ENCODE measurements at regions not wholly inside any gene's neighbourhood (a gene's known extent, or its start where the extent isn't known, plus 50 kb on each side); places are given as distances from the start of the nearest gene placed in this dataset.

DNA sequence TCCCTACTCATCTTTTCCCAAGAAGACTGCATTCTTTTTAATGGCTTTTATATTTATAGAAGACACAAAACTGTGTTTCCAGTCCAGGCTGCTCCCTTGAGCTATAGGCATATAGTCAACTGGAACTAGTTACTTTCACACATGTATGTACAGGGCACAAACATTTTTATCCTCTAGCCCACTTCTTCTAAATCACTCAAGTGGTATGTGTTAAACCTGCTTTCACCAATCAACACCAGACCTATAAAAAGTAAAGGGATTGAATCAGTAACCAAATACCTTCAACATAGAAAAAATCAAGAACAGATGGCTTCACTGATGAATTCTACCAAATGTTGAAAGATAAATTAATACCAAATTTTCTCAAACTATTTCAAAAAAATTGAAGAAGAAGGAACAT is 584.2 kb upstream of the SLITRK1 start:
- H3K9me3 ChIP-seq (ENCODE audit: control insufficient read depth, low read length, poor library complexity, severe bottlenecking) = no peaks in the 10 kb centered on the region
- Mint-ChIP-seq H3K27me3 (no peaks in the 10 kb centered on the region), H3K36me3 (ENCODE audit: low read depth) (no peaks in the 10 kb centered on the region), H3K4me3 (no peak overlapping the region), H3K27ac (no peak overlapping the region), H3K4me1 (no peaks in the 10 kb centered on the region)
- no peak for ATAC-seq
- no peak for DNase-seq

GRCh38 chr13:84460989-84461388 is 578.7 kb upstream of the SLITRK1 start:
- H3K36me3 Mint-ChIP-seq (ENCODE audit: low read depth) = no peaks in the 10 kb centered on the region
- H3K9me3 ChIP-seq (ENCODE audit: control insufficient read depth, low read length, poor library complexity, severe bottlenecking) = no peaks in the 10 kb centered on the region
- no peak overlapping the region for H3K4me3 Mint-ChIP-seq
- ATAC-seq (no peak), DNase-seq (no peak)
- H3K4me1 Mint-ChIP-seq = no peaks in the 10 kb centered on the region
- no peak overlapping the region for H3K27ac Mint-ChIP-seq
- no peaks in the 10 kb centered on the region for H3K27me3 Mint-ChIP-seq

GRCh38 chr13:84455143-84455905 is 573.0 kb upstream of the SLITRK1 start:
- ATAC-seq (no peak), DNase-seq (no peak)
- H3K9me3 ChIP-seq (ENCODE audit: control insufficient read depth, low read length, poor library complexity, severe bottlenecking) = no peaks in the 10 kb centered on the region
- Mint-ChIP-seq H3K36me3 (ENCODE audit: low read depth) (no peaks in the 10 kb centered on the region), H3K27ac (no peak overlapping the region), H3K27me3 (no peaks in the 10 kb centered on the region), H3K4me1 (no peaks in the 10 kb centered on the region), H3K4me3 (no peak overlapping the region)

DNA sequence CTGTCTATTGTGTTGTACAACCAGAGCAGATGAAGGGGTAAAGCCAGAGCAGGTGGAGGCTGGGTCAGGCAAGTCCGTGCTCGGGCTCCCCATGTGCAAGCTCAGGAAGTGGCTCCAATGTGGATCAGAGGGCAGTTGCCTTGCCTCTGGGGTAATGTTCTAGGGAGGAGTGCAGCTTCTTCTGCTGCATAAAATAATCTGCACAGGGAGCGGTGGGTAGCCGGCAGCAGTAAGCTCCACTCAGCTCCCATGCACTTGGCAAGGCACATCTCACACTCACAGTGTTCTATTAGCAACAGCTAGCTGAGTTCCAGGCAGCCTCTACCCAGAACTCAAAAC is 565.3 kb upstream of the SLITRK1 start:
- Mint-ChIP-seq H3K27ac (no peak overlapping the region), H3K4me1 (no peaks in the 10 kb centered on the region), H3K36me3 (ENCODE audit: low read depth) (no peaks in the 10 kb centered on the region), H3K4me3 (no peak overlapping the region), H3K27me3 (no peaks in the 10 kb centered on the region)
- ATAC-seq = no peak
- H3K9me3 ChIP-seq (ENCODE audit: control insufficient read depth, low read length, poor library complexity, severe bottlenecking) = no peaks in the 10 kb centered on the region
- DNase-seq = no peak

DNA sequence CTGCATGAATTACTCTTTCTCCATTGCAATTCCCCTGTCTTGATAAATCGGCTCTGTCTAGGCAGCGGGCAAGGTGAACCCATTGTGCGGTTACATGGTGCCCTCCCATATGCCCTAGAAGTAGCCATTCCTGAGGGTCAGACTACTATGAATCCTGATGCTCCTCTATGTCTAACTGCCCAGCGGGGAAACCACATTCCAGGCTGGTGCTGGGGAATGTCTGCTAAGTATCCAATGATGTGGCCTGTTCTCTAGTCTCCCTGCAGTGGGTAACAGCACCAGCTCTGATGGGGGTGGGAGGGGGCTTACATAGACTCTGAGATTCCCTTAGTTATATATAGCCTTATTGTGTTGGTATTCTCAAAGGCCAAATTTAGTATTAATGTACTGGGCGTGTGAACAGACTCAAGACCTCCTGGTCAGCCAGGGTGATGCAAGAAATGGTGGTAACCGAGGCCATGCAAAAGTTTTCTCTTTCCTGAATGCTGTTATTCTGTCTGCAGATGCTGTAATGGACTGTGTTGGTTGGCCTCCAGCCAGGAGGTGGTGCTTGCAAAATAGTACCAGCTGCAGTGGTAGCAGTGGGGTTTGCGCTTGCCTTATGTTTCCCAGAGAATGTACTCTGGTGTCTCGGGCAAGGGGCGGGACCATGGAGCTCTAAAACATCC is 564.8 kb upstream of the SLITRK1 start:
- no peaks in the 10 kb centered on the region for H3K27me3 Mint-ChIP-seq
- H3K27ac Mint-ChIP-seq = no peak overlapping the region
- no peak for DNase-seq
- no peaks in the 10 kb centered on the region for H3K36me3 Mint-ChIP-seq (ENCODE audit: low read depth)
- H3K9me3 ChIP-seq (ENCODE audit: control insufficient read depth, low read length, poor library complexity, severe bottlenecking) = no peaks in the 10 kb centered on the region
- ATAC-seq = no peak
- H3K4me1 Mint-ChIP-seq = no peaks in the 10 kb centered on the region
- H3K4me3 Mint-ChIP-seq = no peak overlapping the region

- DNase-seq (no peak), ATAC-seq (no peak)
- H3K36me3 Mint-ChIP-seq (ENCODE audit: low read depth) = no peaks in the 10 kb centered on the region
- no peaks in the 10 kb centered on the region for H3K27me3 Mint-ChIP-seq
- no peak overlapping the region for H3K4me3 Mint-ChIP-seq
- no peak overlapping the region for H3K27ac Mint-ChIP-seq
- no peaks in the 10 kb centered on the region for H3K4me1 Mint-ChIP-seq
- no peaks in the 10 kb centered on the region for H3K9me3 ChIP-seq (ENCODE audit: control insufficient read depth, low read length, poor library complexity, severe bottlenecking)
These were observed 563.5 kb upstream of the SLITRK1 start for GRCh38 chr13:84445776-84446175.

- DNase-seq (no peak), ATAC-seq (no peak)
- Mint-ChIP-seq H3K36me3 (ENCODE audit: low read depth) (no peaks in the 10 kb centered on the region), H3K4me1 (no peaks in the 10 kb centered on the region), H3K27me3 (no peaks in the 10 kb centered on the region), H3K4me3 (no peak overlapping the region), H3K27ac (no peak overlapping the region)
- H3K9me3 ChIP-seq (ENCODE audit: control insufficient read depth, low read length, poor library complexity, severe bottlenecking) = no peaks in the 10 kb centered on the region
These were observed 561.2 kb upstream of the SLITRK1 start for GRCh38 chr13:84443463-84443862.

DNA sequence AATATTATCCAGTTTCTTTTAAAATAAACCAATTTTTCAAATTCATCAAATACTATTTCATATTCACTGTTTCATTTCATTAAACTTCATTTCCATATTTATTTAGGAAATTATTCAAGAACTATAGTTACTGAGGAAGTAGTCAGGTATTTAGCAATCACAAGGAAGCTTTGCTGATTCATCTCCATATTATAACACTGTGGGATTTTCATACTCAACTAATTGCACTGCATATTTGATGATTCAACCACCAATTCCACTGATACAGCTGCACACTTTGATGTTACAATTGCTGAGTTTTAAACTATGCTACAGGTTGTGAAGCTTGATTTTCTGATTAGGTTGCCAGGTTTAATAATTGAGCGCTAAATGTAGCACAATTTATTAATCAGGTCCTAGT is 556.8 kb upstream of the SLITRK1 start:
- no peak overlapping the region for H3K27ac Mint-ChIP-seq
- ATAC-seq (no peak), DNase-seq (no peak)
- no peaks in the 10 kb centered on the region for H3K27me3 Mint-ChIP-seq
- no peak overlapping the region for H3K4me3 Mint-ChIP-seq
- H3K4me1 Mint-ChIP-seq = no peaks in the 10 kb centered on the region
- no peaks in the 10 kb centered on the region for H3K36me3 Mint-ChIP-seq (ENCODE audit: low read depth)
- H3K9me3 ChIP-seq (ENCODE audit: control insufficient read depth, low read length, poor library complexity, severe bottlenecking) = no peaks in the 10 kb centered on the region

DNA sequence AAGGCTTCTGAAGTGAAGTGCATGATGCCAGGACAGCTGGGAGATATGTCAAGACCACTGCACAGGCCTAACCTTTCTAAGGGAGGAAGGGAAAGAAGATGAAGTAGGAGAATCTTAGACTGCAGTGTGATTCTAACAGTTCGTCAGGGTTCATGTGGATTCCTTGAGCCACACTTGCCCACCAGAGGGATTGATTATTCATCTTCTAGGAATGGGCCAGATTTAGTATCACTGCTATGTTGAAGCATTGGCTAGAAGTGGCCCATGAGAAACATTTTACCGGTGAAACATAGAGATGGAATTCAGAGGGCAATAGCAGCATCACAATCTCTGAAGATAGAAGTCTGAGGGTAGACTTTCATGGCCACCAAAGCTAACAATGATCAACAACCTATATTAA is 550.8 kb upstream of the SLITRK1 start:
- DNase-seq (no peak), ATAC-seq (no peak)
- Mint-ChIP-seq H3K36me3 (ENCODE audit: low read depth) (no peaks in the 10 kb centered on the region), H3K27me3 (no peaks in the 10 kb centered on the region), H3K4me1 (no peaks in the 10 kb centered on the region), H3K4me3 (no peak overlapping the region), H3K27ac (no peak overlapping the region)
- H3K9me3 ChIP-seq (ENCODE audit: control insufficient read depth, low read length, poor library complexity, severe bottlenecking) = no peaks in the 10 kb centered on the region

- Mint-ChIP-seq H3K4me1 (no peaks in the 10 kb centered on the region), H3K27ac (no peak overlapping the region), H3K27me3 (no peaks in the 10 kb centered on the region), H3K4me3 (no peak overlapping the region), H3K36me3 (ENCODE audit: low read depth) (no peaks in the 10 kb centered on the region)
- ATAC-seq = no peak
- DNase-seq = no peak
- no peaks in the 10 kb centered on the region for H3K9me3 ChIP-seq (ENCODE audit: control insufficient read depth, low read length, poor library complexity, severe bottlenecking)
These were observed 549.4 kb upstream of the SLITRK1 start for GRCh38 chr13:84431646-84432045.

GRCh38 chr13:84430446-84430845 is 548.2 kb upstream of the SLITRK1 start:
- Mint-ChIP-seq H3K36me3 (ENCODE audit: low read depth) (no peaks in the 10 kb centered on the region), H3K4me3 (no peak overlapping the region), H3K4me1 (no peaks in the 10 kb centered on the region), H3K27ac (no peak overlapping the region), H3K27me3 (no peaks in the 10 kb centered on the region)
- H3K9me3 ChIP-seq (ENCODE audit: control insufficient read depth, low read length, poor library complexity, severe bottlenecking) = no peaks in the 10 kb centered on the region
- DNase-seq (no peak), ATAC-seq (no peak)

DNA sequence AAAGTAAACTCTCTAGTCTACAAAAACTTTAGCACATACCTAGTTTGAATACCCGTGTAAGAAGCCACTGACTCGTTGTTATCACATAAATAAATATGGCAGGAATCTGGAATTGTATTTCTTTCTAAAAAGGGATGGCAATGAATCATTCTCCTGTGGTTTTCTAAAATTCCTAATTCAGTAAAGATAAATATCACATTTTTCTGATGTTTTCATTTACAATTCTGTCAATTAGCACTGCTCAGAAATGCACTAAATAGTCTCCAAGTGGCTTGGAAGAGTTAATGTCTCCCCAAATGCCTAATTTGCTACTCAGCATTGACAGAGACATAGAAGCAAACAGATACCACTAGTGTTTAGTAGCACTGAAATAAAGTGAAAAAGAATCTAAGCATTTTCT is 547.7 kb upstream of the SLITRK1 start:
- ATAC-seq (no peak), DNase-seq (no peak)
- Mint-ChIP-seq H3K36me3 (ENCODE audit: low read depth) (no peaks in the 10 kb centered on the region), H3K27ac (no peak overlapping the region), H3K27me3 (no peaks in the 10 kb centered on the region), H3K4me3 (no peak overlapping the region), H3K4me1 (no peaks in the 10 kb centered on the region)
- no peaks in the 10 kb centered on the region for H3K9me3 ChIP-seq (ENCODE audit: control insufficient read depth, low read length, poor library complexity, severe bottlenecking)

GRCh38 chr13:84418041-84418440 is 535.8 kb upstream of the SLITRK1 start:
- H3K27me3 Mint-ChIP-seq = no peaks in the 10 kb centered on the region
- no peaks in the 10 kb centered on the region for H3K4me1 Mint-ChIP-seq
- H3K36me3 Mint-ChIP-seq (ENCODE audit: low read depth) = no peaks in the 10 kb centered on the region
- DNase-seq (no peak), ATAC-seq (no peak)
- no peaks in the 10 kb centered on the region for H3K9me3 ChIP-seq (ENCODE audit: control insufficient read depth, low read length, poor library complexity, severe bottlenecking)
- no peak overlapping the region for H3K27ac Mint-ChIP-seq
- H3K4me3 Mint-ChIP-seq = no peak overlapping the region

GRCh38 chr13:84417416-84417815 is 535.1 kb upstream of the SLITRK1 start:
- Mint-ChIP-seq H3K36me3 (ENCODE audit: low read depth) (no peaks in the 10 kb centered on the region), H3K27me3 (no peaks in the 10 kb centered on the region), H3K27ac (no peak overlapping the region), H3K4me3 (no peak overlapping the region), H3K4me1 (no peaks in the 10 kb centered on the region)
- no peaks in the 10 kb centered on the region for H3K9me3 ChIP-seq (ENCODE audit: control insufficient read depth, low read length, poor library complexity, severe bottlenecking)
- ATAC-seq (no peak), DNase-seq (no peak)
